GM23338 (cell line): ENCODE measurements at regions not wholly inside any gene's neighbourhood (a gene's known extent, or its start where the extent isn't known, plus 50 kb on each side); places are given as distances from the start of the nearest gene placed in this dataset.

Experiments used
- ATAC-seq: fragments of 200-7000 bp; cut with Tn5 transposase; 3 replicates; pipeline ENCODE4 v1.9.1; 2020
- DNase-seq: peaks from one replicate; pipeline ENCODE4 v3.0.0-alpha.2; 2015; ENCODE audit warnings: low spot score
- H2AFZ ChIP-seq: fragments of 200-600 bp; sonication (generic); 2 replicates; pipeline ENCODE4 v1.8.0; 2016; ENCODE audit warnings: antibody characterized with exemption, mild to moderate bottlenecking, moderate library complexity
- H3F3A ChIP-seq: fragments of 200-600 bp; sonication (generic); replicated peaks from 2 replicates; pipeline ENCODE4 v1.8.0; 2017; ENCODE audit warnings: antibody characterized with exemption, mixed run types, low read depth
- H3K27ac ChIP-seq: fragments of 200-600 bp; sonication (generic); 2 replicates; pipeline ENCODE4 v1.6.1; 2016; ENCODE audit warnings: low read depth
- H3K27me3 ChIP-seq: fragments of 200-600 bp; sonication (generic); 2 replicates; pipeline ENCODE4 v1.8.0; 2016; ENCODE audit warnings: mild to moderate bottlenecking, mixed run types, moderate library complexity; ENCODE audit not compliant: insufficient read depth
- H3K36me3 ChIP-seq: fragments of 200-600 bp; sonication (generic); 2 replicates; pipeline ENCODE4 v1.8.0; 2016; ENCODE audit warnings: mild to moderate bottlenecking; ENCODE audit not compliant: insufficient read depth
- H3K4me1 ChIP-seq: fragments of 200-600 bp; sonication (generic); 2 replicates; pipeline ENCODE4 v1.8.0; 2016; ENCODE audit warnings: mild to moderate bottlenecking, moderate library complexity; ENCODE audit not compliant: insufficient read depth
- H3K4me2 ChIP-seq: fragments of 200-600 bp; sonication (generic); 2 replicates; pipeline ENCODE4 v1.7.1; 2017; ENCODE audit warnings: mixed run types
- H3K4me3 ChIP-seq: fragments of 200-600 bp; sonication (generic); 2 replicates; pipeline ENCODE4 v1.6.1; 2016; ENCODE audit warnings: mixed run types
- H3K79me2 ChIP-seq: fragments of 200-600 bp; sonication (generic); replicated peaks from 2 replicates; pipeline ENCODE4 v1.8.0; 2017; ENCODE audit warnings: mild to moderate bottlenecking; ENCODE audit not compliant: insufficient read depth
- H3K9me2 ChIP-seq: fragments of 200-600 bp; sonication (generic); 2 replicates; pipeline ENCODE4 v1.8.0; 2017; ENCODE audit not compliant: insufficient read depth
- H4K20me1 ChIP-seq: fragments of 200-600 bp; sonication (generic); replicated peaks from 2 replicates; pipeline ENCODE4 v1.8.0; 2017; ENCODE audit warnings: mild to moderate bottlenecking; ENCODE audit not compliant: insufficient read depth
- H3K27ac Mint-ChIP-seq: 2 replicates; pipeline ENCODE4 v1.8.0; 2020; ENCODE audit warnings: inconsistent platforms, mild to moderate bottlenecking, moderate library complexity, mixed read lengths
- H3K27me3 Mint-ChIP-seq: 3 replicates; pipeline ENCODE4 v1.8.0; 2022; ENCODE audit warnings: low read depth, mild to moderate bottlenecking, moderate library complexity, mixed read lengths, inconsistent platforms; ENCODE audit not compliant: insufficient read depth, poor library complexity
- H3K36me3 Mint-ChIP-seq: 3 replicates; pipeline ENCODE4 v1.8.0; 2021; ENCODE audit warnings: low read depth, mild to moderate bottlenecking, inconsistent platforms, moderate library complexity, mixed read lengths
- H3K4me1 Mint-ChIP-seq: 3 replicates; pipeline ENCODE4 v1.8.0; 2020; ENCODE audit warnings: mild to moderate bottlenecking, inconsistent platforms, mixed read lengths
- H3K4me3 Mint-ChIP-seq: 3 replicates; pipeline ENCODE4 v1.8.0; 2021; ENCODE audit warnings: moderate library complexity, mild to moderate bottlenecking, inconsistent platforms, mixed read lengths
- H3K9me3 Mint-ChIP-seq: 3 replicates; pipeline ENCODE4 v1.8.0; 2020; ENCODE audit warnings: moderate library complexity, mild to moderate bottlenecking, inconsistent platforms, mixed read lengths
- CREB1 ChIP-seq: fragments of 250-450 bp; sonication (Bioruptor Pico); IDR thresholded peaks from 2 replicates; pipeline ENCODE4 v1.5.0; 2020; ENCODE audit warnings: low read depth, mild to moderate bottlenecking, moderate library complexity
- CTCF ChIP-seq, 2 experiments: fragments of 200-600 bp in 1 of 2; sonication (generic) in 1 of 2; conservative IDR thresholded peaks; 2 replicates each; pipeline versions ENCODE4 v1.5.1 to v1.6.1; 2016 to 2017; ENCODE audit warnings: antibody characterized with exemption in 2 of 2, low read depth in 2 of 2, mild to moderate bottlenecking in 2 of 2, moderate library complexity in 1 of 2
- ETS1 ChIP-seq: IDR thresholded peaks from 2 replicates; pipeline ENCODE4 v1.6.1; 2016; ENCODE audit warnings: antibody characterized with exemption
- EZH2 ChIP-seq: fragments of 200-600 bp; sonication (generic); IDR thresholded peaks from one replicate; pipeline ENCODE4 v1.8.0; 2017; ENCODE audit warnings: antibody characterized with exemption, mild to moderate bottlenecking, low read depth; ENCODE audit not compliant: unreplicated experiment
- EZH2phosphoT487 ChIP-seq: fragments of 200-600 bp; sonication (generic); IDR thresholded peaks from one replicate; pipeline ENCODE4 v1.8.1; 2018; ENCODE audit warnings: antibody characterized with exemption; ENCODE audit not compliant: unreplicated experiment
- JUNB ChIP-seq: IDR thresholded peaks from one replicate; pipeline ENCODE4 v1.6.1; 2016; ENCODE audit warnings: antibody characterized with exemption; ENCODE audit not compliant: unreplicated experiment
- NANOG ChIP-seq: IDR thresholded peaks from 2 replicates; pipeline ENCODE4 v1.6.1; 2016; ENCODE audit warnings: antibody characterized with exemption, borderline replicate concordance
- POLR2AphosphoS5 ChIP-seq: IDR thresholded peaks from 2 replicates; pipeline ENCODE4 v1.6.1; 2016; ENCODE audit warnings: antibody characterized with exemption, low read depth
- REST ChIP-seq: IDR thresholded peaks from one replicate; pipeline ENCODE4 v1.6.1; 2018; ENCODE audit warnings: antibody characterized with exemption; ENCODE audit not compliant: unreplicated experiment
- STAT1 ChIP-seq: IDR thresholded peaks from one replicate; pipeline ENCODE4 v1.6.1; 2016; ENCODE audit warnings: antibody characterized with exemption; ENCODE audit not compliant: unreplicated experiment
- ZNF114 ChIP-seq: fragments of 250-450 bp; sonication (Bioruptor Pico); IDR thresholded peaks from 2 replicates; pipeline ENCODE4 v1.5.0; 2020; ENCODE audit warnings: mild to moderate bottlenecking, moderate library complexity
- ZNF331 ChIP-seq: fragments of 250-450 bp; sonication (Bioruptor Pico); IDR thresholded peaks from 2 replicates; pipeline ENCODE4 v1.5.0; 2020; ENCODE audit warnings: low read depth, mild to moderate bottlenecking, moderate library complexity
- ZNF462 ChIP-seq: fragments of 250-450 bp; sonication (Bioruptor Pico); IDR thresholded peaks from 2 replicates; pipeline ENCODE4 v1.5.0; 2020; ENCODE audit warnings: mild to moderate bottlenecking, moderate library complexity

- Histone ChIP-seq H3K9me2 (peaks cover 5% of the 10 kb centered on the region; the same call in 1 of the 2 replicates), H3K4me2 (no peak overlapping the region), H3K36me3 (0 out of 2 replicates have a peak, but pooled peaks cover 8% of the 10 kb centered on the region), H3F3A (no peaks in the 10 kb centered on the region), H3K79me2 (no peaks in the 10 kb centered on the region), H3K4me3 (no peak overlapping the region), H3K27me3 (no peaks in the 10 kb centered on the region), H3K27ac (no peak overlapping the region), H3K4me1 (no peaks in the 10 kb centered on the region), H4K20me1 (no peaks in the 10 kb centered on the region), H2AFZ (no peak overlapping the region)
- Mint-ChIP-seq H3K27me3 (peaks cover 2% of the 10 kb centered on the region), H3K27ac (no peak overlapping the region), H3K4me1 (no peaks in the 10 kb centered on the region), H3K4me3 (no peak overlapping the region), H3K36me3 (peaks cover 23% of the 10 kb centered on the region; the same call in 2 of the 3 replicates), H3K9me3 (peaks cover 36% of the 10 kb centered on the region)
- no peak for ATAC-seq
- TF ChIP-seq CREB1 (CRISPR knock-in tag) (no peak), ZNF114 (no peak), NANOG (no peak), CTCF (conservative IDR thresholded peaks at IDR 0.05; ENCODE audit: low read depth in 2 of 2) (no peak), EZH2 (no peak), EZH2phosphoT487 (no peak), STAT1 (no peak), REST (no peak), ZNF462 (CRISPR knock-in tag) (no peak), POLR2AphosphoS5 (no peak), JUNB (no peak), ZNF331 (CRISPR knock-in tag) (no peak), ETS1 (no peak)
- DNase-seq, result no peak
These were observed 755.9 kb upstream of the MEF2C start for GRCh38 chr5:89638871-89639270.
